Fibroblast of lung (primary cell): ENCODE measurements at regions not wholly inside any gene's neighbourhood (a gene's known extent, or its start where the extent isn't known, plus 50 kb on each side); places are given as distances from the start of the nearest gene placed in this dataset.

Experiments used
- DNase-seq, 2 donors: peaks; one replicate each; pipeline versions ENCODE4 v3.0.0 to v3.0.0-alpha.2; 2010; ENCODE audit warnings: low read depth in 2 of 2
- H2AFZ ChIP-seq: 2 replicates; pipeline ENCODE4 v1.5.1; 2012; ENCODE audit warnings: low read length, control low read depth, inconsistent platforms
- H3K27ac ChIP-seq: 2 replicates; pipeline ENCODE4 v1.5.1; 2011; ENCODE audit warnings: low read length, control low read depth; ENCODE audit not compliant: insufficient read depth
- H3K27me3 ChIP-seq: 2 replicates; pipeline ENCODE4 v1.5.1; 2011; ENCODE audit warnings: mild to moderate bottlenecking, low read length; ENCODE audit not compliant: control insufficient read depth, insufficient read depth
- H3K36me3 ChIP-seq: 2 replicates; pipeline ENCODE4 v1.5.1; 2011; ENCODE audit warnings: low read length; ENCODE audit not compliant: control insufficient read depth, insufficient read depth
- H3K4me1 ChIP-seq: 2 replicates; pipeline ENCODE4 v1.5.1; 2011; ENCODE audit warnings: low read length; ENCODE audit not compliant: control insufficient read depth, insufficient read depth; ENCODE audit errors: extremely low read depth
- H3K4me2 ChIP-seq: 2 replicates; pipeline ENCODE4 v1.5.1; 2011; ENCODE audit warnings: low read length, control low read depth; ENCODE audit not compliant: insufficient read depth; ENCODE audit errors: extremely low read depth
- H3K4me3 ChIP-seq, 4 experiments: fragments of 200-600 bp in 1 of 4; sonication (generic) in 1 of 4; replicated peaks in 1 of 4; 2 replicates each; pipeline ENCODE4 v1.5.1; 2011 to 2016; ENCODE audit warnings: low read length in 4 of 4, low read depth in 3 of 4, mild to moderate bottlenecking in 3 of 4, control low read depth in 2 of 4, inconsistent platforms in 1 of 4, mixed read lengths in 1 of 4; ENCODE audit not compliant: insufficient read depth in 1 of 4; ENCODE audit errors: control extremely low read depth in 1 of 4
- H3K79me2 ChIP-seq: 2 replicates; pipeline ENCODE4 v1.5.1; 2012; ENCODE audit warnings: mild to moderate bottlenecking, low read length, inconsistent platforms; ENCODE audit not compliant: control insufficient read depth, insufficient read depth
- H3K9ac ChIP-seq: 2 replicates; pipeline ENCODE4 v1.5.1; 2011; ENCODE audit warnings: mild to moderate bottlenecking, low read length, control low read depth; ENCODE audit not compliant: insufficient read depth
- H3K9me3 ChIP-seq: 2 replicates; pipeline ENCODE4 v1.5.1; 2012; ENCODE audit warnings: low read depth, low read length; ENCODE audit not compliant: control insufficient read depth, insufficient read depth
- H4K20me1 ChIP-seq: 2 replicates; pipeline ENCODE4 v1.5.1; 2011; ENCODE audit warnings: low read length; ENCODE audit not compliant: control insufficient read depth, insufficient read depth; ENCODE audit errors: extremely low read depth
- CTCF ChIP-seq, 2 donors: IDR thresholded peaks in 1 of 2; conservative IDR thresholded peaks in 1 of 2; 1 replicate in 1 of 2; 2 replicates in 1 of 2; pipeline ENCODE4 v1.5.1; 2011 to 2012; ENCODE audit warnings: low read length in 2 of 2, control low read depth in 1 of 2, inconsistent platforms in 1 of 2, low read depth in 1 of 2, mild to moderate bottlenecking in 1 of 2
- EZH2 ChIP-seq: IDR thresholded peaks from 2 replicates; pipeline ENCODE4 v1.5.1; 2012; ENCODE audit warnings: low read length, control low read depth, mild to moderate bottlenecking; ENCODE audit errors: missing control alignments

GRCh38 chr15:47824147-47824546, 106.8 kb downstream of the SEMA6D start:
- Histone ChIP-seq H3K4me3 (no peak overlapping the region), H3K27ac (no peak overlapping the region), H3K9ac (no peak overlapping the region), H3K4me1 (peaks cover 8% of the 10 kb centered on the region), H3K36me3 (no peaks in the 10 kb centered on the region), H3K9me3 (no peaks in the 10 kb centered on the region), H4K20me1 (no peaks in the 10 kb centered on the region), H3K79me2 (no peaks in the 10 kb centered on the region), H3K4me2 (no peak overlapping the region), H2AFZ (no peak overlapping the region), H3K27me3 (no peaks in the 10 kb centered on the region)
- DNase-seq = no peak
- TF ChIP-seq EZH2 = no peak
- TF ChIP-seq CTCF (conservative IDR thresholded peaks at IDR 0.05 in 1 of 2, IDR thresholded peaks at IDR 0.05 in 1 of 2; ENCODE audit: low read depth in 1 of 2, low read length in 2 of 2) = no peak

GRCh38 chr15:47829667-47830066, 112.4 kb downstream of the SEMA6D start:
- H4K20me1 ChIP-seq = no peaks in the 10 kb centered on the region
- H3K4me2 ChIP-seq = no peak overlapping the region
- no peak for DNase-seq
- H3K36me3 ChIP-seq = no peaks in the 10 kb centered on the region
- H3K9me3 ChIP-seq = no peaks in the 10 kb centered on the region
- TF ChIP-seq CTCF (conservative IDR thresholded peaks at IDR 0.05 in 1 of 2, IDR thresholded peaks at IDR 0.05 in 1 of 2; ENCODE audit: low read depth in 1 of 2, low read length in 2 of 2) (no peak), EZH2 (no peak)
- no peaks in the 10 kb centered on the region for H3K4me1 ChIP-seq
- H2AFZ ChIP-seq = no peak overlapping the region
- H3K4me3 ChIP-seq = no peak overlapping the region
- H3K27ac ChIP-seq = no peak overlapping the region
- H3K79me2 ChIP-seq = no peaks in the 10 kb centered on the region
- H3K9ac ChIP-seq = no peak overlapping the region
- H3K27me3 ChIP-seq = no peaks in the 10 kb centered on the region

GRCh38 chr15:47834093-47834492, 116.8 kb downstream of the SEMA6D start:
- Histone ChIP-seq H4K20me1 (no peaks in the 10 kb centered on the region), H3K9me3 (no peaks in the 10 kb centered on the region), H3K4me1 (no peaks in the 10 kb centered on the region), H3K4me2 (no peak overlapping the region), H3K4me3 (no peak overlapping the region), H3K36me3 (no peaks in the 10 kb centered on the region), H3K27ac (no peak overlapping the region), H2AFZ (no peak overlapping the region), H3K79me2 (no peaks in the 10 kb centered on the region), H3K27me3 (no peaks in the 10 kb centered on the region), H3K9ac (no peak overlapping the region)
- no peak for TF ChIP-seq CTCF (conservative IDR thresholded peaks at IDR 0.05 in 1 of 2, IDR thresholded peaks at IDR 0.05 in 1 of 2; ENCODE audit: low read depth in 1 of 2, low read length in 2 of 2)
- no peak for TF ChIP-seq EZH2
- no peak for DNase-seq
